Fibroblast of lung (primary cell): ENCODE measurements at regions not wholly inside any gene's neighbourhood (a gene's known extent, or its start where the extent isn't known, plus 50 kb on each side); places are given as distances from the start of the nearest gene placed in this dataset.

Experiments used
- EZH2 ChIP-seq: IDR thresholded peaks from 2 replicates; pipeline ENCODE4 v1.5.1; 2012; ENCODE audit warnings: low read length, control low read depth, mild to moderate bottlenecking; ENCODE audit errors: missing control alignments
- TF ChIP-seq, protein P1 (sequence below), 2 donors: IDR thresholded peaks in 1 of 2; conservative IDR thresholded peaks in 1 of 2; 1 replicate in 1 of 2; 2 replicates in 1 of 2; pipeline ENCODE4 v1.5.1; 2011 to 2012; ENCODE audit warnings: low read length in 2 of 2, control low read depth in 1 of 2, inconsistent platforms in 1 of 2, low read depth in 1 of 2, mild to moderate bottlenecking in 1 of 2

DNA sequence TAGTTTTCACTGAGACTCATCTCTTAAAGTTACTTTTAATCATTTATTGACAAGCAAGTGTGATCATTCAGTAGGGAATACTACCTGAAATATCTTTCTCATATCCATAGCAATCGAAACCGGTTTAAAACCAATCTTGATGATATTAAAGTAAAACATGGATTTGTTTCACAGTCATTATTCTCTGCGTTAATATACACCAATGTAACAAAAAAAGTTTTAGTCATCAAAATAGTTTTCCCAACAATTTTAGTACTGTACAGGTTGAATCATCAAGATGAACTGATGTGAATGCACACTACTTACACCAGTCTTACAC, 137.0 kb upstream of the KRAS start:
- TF ChIP-seq EZH2, result no peak
- TF ChIP-seq, protein P1, sequence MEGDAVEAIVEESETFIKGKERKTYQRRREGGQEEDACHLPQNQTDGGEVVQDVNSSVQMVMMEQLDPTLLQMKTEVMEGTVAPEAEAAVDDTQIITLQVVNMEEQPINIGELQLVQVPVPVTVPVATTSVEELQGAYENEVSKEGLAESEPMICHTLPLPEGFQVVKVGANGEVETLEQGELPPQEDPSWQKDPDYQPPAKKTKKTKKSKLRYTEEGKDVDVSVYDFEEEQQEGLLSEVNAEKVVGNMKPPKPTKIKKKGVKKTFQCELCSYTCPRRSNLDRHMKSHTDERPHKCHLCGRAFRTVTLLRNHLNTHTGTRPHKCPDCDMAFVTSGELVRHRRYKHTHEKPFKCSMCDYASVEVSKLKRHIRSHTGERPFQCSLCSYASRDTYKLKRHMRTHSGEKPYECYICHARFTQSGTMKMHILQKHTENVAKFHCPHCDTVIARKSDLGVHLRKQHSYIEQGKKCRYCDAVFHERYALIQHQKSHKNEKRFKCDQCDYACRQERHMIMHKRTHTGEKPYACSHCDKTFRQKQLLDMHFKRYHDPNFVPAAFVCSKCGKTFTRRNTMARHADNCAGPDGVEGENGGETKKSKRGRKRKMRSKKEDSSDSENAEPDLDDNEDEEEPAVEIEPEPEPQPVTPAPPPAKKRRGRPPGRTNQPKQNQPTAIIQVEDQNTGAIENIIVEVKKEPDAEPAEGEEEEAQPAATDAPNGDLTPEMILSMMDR (conservative IDR thresholded peaks at IDR 0.05 in 1 of 2, IDR thresholded peaks at IDR 0.05 in 1 of 2; ENCODE audit: low read depth in 1 of 2, low read length in 2 of 2), result no peak
